H1 (cell line): ENCODE measurements at regions not wholly inside any gene's neighbourhood (a gene's known extent, or its start where the extent isn't known, plus 50 kb on each side); places are given as distances from the start of the nearest gene placed in this dataset.

Experiments used
- CTCF ChIA-PET: fragments of 300-600 bp; sonication (Branson Sonifier 250); formaldehyde crosslinking; loops from one replicate; lab custom pipeline; 2021; ENCODE audit not compliant: partially characterized antibody; lab: Charles Lee
- POLR2A ChIA-PET: fragments of 300-600 bp; sonication (Branson Sonifier 250); formaldehyde crosslinking; loops from one replicate; lab custom pipeline; 2021; ENCODE audit warnings: inconsistent platforms; ENCODE audit not compliant: partially characterized antibody; lab: Charles Lee
- DNase-seq, 2 experiments: peaks; one replicate each; pipeline versions ENCODE4 v3.0.0 to v3.0.0-alpha.2; 2010 to 2022; ENCODE audit warnings: low spot score in 2 of 2, low read depth in 1 of 2, mixed read lengths in 1 of 2
- FAIRE-seq: peaks from 2 replicates; lab custom pipeline; 2011; peaks lifted over from hg19 to GRCh38; lab: Jason Lieb, UNC
- H2AFZ ChIP-seq: 2 replicates; pipeline ENCODE4 v1.8.1; 2012; ENCODE audit warnings: low read length, inconsistent platforms
- H2AK5ac ChIP-seq: 2 replicates; pipeline ENCODE4 v1.6.1; 2013; ENCODE audit warnings: low read depth, low read length
- H2BK120ac ChIP-seq: replicated peaks from 2 replicates; pipeline ENCODE3; 2013; ENCODE audit warnings: low read depth, low read length, inconsistent platforms
- H2BK12ac ChIP-seq: 2 replicates; pipeline ENCODE4 v1.6.1; 2013; ENCODE audit warnings: low read depth, low read length
- H2BK15ac ChIP-seq: 2 replicates; pipeline ENCODE4 v1.6.1; 2013; ENCODE audit warnings: low read length
- H2BK20ac ChIP-seq: 2 replicates; pipeline ENCODE4 v1.6.1; 2013; ENCODE audit warnings: low read length
- H2BK5ac ChIP-seq: 2 replicates; pipeline ENCODE4 v1.6.1; 2013; ENCODE audit warnings: low read depth, low read length
- H3K14ac ChIP-seq: 2 replicates; pipeline ENCODE4 v1.6.1; 2013; ENCODE audit warnings: inconsistent platforms; ENCODE audit not compliant: insufficient read length
- H3K18ac ChIP-seq: 2 replicates; pipeline ENCODE4 v1.6.1; 2013; ENCODE audit warnings: low read length; ENCODE audit errors: extremely low read depth
- H3K23ac ChIP-seq: 2 replicates; pipeline ENCODE4 v1.6.1; 2013; ENCODE audit warnings: inconsistent platforms; ENCODE audit not compliant: insufficient read length
- H3K23me2 ChIP-seq: 2 replicates; pipeline ENCODE4 v1.6.1; 2013; ENCODE audit warnings: low read depth, low read length
- H3K27ac ChIP-seq: 2 replicates; pipeline ENCODE4 v1.6.1; 2011; ENCODE audit warnings: low read depth, low read length, inconsistent platforms
- H3K27me3 ChIP-seq, 4 experiments: replicated peaks in 1 of 4; 1 replicate in 1 of 4; 2 replicates in 3 of 4; pipeline versions ENCODE4 v1.6.1 to v1.8.1; 2011 to 2013; ENCODE audit warnings: low read length in 3 of 4, mild to moderate bottlenecking in 3 of 4, inconsistent platforms in 2 of 4, mixed read lengths in 2 of 4, moderate library complexity in 1 of 4; ENCODE audit not compliant: control insufficient read depth in 3 of 4, insufficient read depth in 3 of 4; ENCODE audit errors: extremely low read depth in 1 of 4
- H3K36me3 ChIP-seq, 4 experiments: 2 replicates each; pipeline versions ENCODE4 v1.6.1 to v1.8.1; 2011 to 2013; ENCODE audit warnings: mild to moderate bottlenecking in 4 of 4, low read length in 3 of 4, moderate library complexity in 2 of 4, control low read depth in 1 of 4, inconsistent platforms in 1 of 4; ENCODE audit not compliant: insufficient read depth in 4 of 4, control insufficient read depth in 2 of 4
- H3K4ac ChIP-seq: replicated peaks from 2 replicates; pipeline ENCODE3; 2013; ENCODE audit warnings: low read length, low read depth, mixed read lengths, inconsistent platforms; ENCODE audit not compliant: insufficient read length
- H3K4me1 ChIP-seq, 4 experiments: replicated peaks in 1 of 4; 1 replicate in 1 of 4; 2 replicates in 3 of 4; pipeline versions ENCODE4 v1.6.1 to v1.8.1; 2011 to 2013; ENCODE audit warnings: low read length in 3 of 4, inconsistent platforms in 2 of 4, mixed read lengths in 1 of 4; ENCODE audit not compliant: insufficient read depth in 4 of 4, control insufficient read depth in 3 of 4
- H3K4me2 ChIP-seq, 2 experiments: 2 replicates each; pipeline versions ENCODE4 v1.6.1 to v1.8.1; 2011 to 2013; ENCODE audit warnings: low read depth in 2 of 2, low read length in 2 of 2, control low read depth in 1 of 2, inconsistent platforms in 1 of 2, mild to moderate bottlenecking in 1 of 2; ENCODE audit not compliant: insufficient read depth in 1 of 2
- H3K4me3 ChIP-seq, 4 experiments: fragments of 200-600, 300-600 bp in 1 of 4; sonication (generic), shearing (Covaris generic), sonication (Bioruptor Twin) in 1 of 4; 2 replicates each; pipeline versions ENCODE4 v1.5.1 to v1.8.1; 2011 to 2016; ENCODE audit warnings: low read length in 4 of 4, low read depth in 3 of 4, control low read depth in 2 of 4, inconsistent platforms in 2 of 4, mild to moderate bottlenecking in 2 of 4, mixed read lengths in 1 of 4, moderate library complexity in 1 of 4; ENCODE audit not compliant: insufficient read depth in 2 of 4; ENCODE audit errors: extremely low read depth in 1 of 4
- H3K56ac ChIP-seq: replicated peaks from 2 replicates; pipeline ENCODE3; 2013; ENCODE audit warnings: low read depth, mild to moderate bottlenecking, mixed read lengths, low read length, inconsistent platforms; ENCODE audit not compliant: insufficient read length
- H3K79me1 ChIP-seq: 2 replicates; pipeline ENCODE4 v1.6.1; 2013; ENCODE audit warnings: low read depth, low read length, control low read depth
- H3K79me2 ChIP-seq, 2 experiments: 2 replicates each; pipeline versions ENCODE4 v1.6.1 to v1.8.1; 2012 to 2013; ENCODE audit warnings: low read length in 2 of 2, mild to moderate bottlenecking in 2 of 2, inconsistent platforms in 1 of 2; ENCODE audit not compliant: insufficient read depth in 2 of 2, control insufficient read depth in 1 of 2
- H3K9ac ChIP-seq, 4 experiments: replicated peaks in 1 of 4; 1 replicate in 1 of 4; 2 replicates in 3 of 4; pipeline versions ENCODE4 v1.6.1 to v1.8.1; 2011 to 2013; ENCODE audit warnings: low read depth in 3 of 4, low read length in 3 of 4, control low read depth in 2 of 4, mild to moderate bottlenecking in 2 of 4, moderate library complexity in 2 of 4, inconsistent platforms in 1 of 4; ENCODE audit errors: extremely low read depth in 1 of 4
- H3K9me3 ChIP-seq, 2 experiments: 2 replicates each; pipeline versions ENCODE4 v1.6.1 to v1.8.1; 2012 to 2013; ENCODE audit warnings: mild to moderate bottlenecking in 2 of 2, moderate library complexity in 2 of 2, control low read depth in 1 of 2, inconsistent platforms in 1 of 2, low read depth in 1 of 2, low read length in 1 of 2, mixed read lengths in 1 of 2; ENCODE audit not compliant: insufficient read depth in 2 of 2
- H4K20me1 ChIP-seq, 2 experiments: replicated peaks in 1 of 2; 2 replicates each; pipeline versions ENCODE3 to v1.8.1; 2011 to 2013; ENCODE audit warnings: inconsistent platforms in 2 of 2, low read length in 2 of 2, mild to moderate bottlenecking in 1 of 2; ENCODE audit not compliant: insufficient read depth in 2 of 2, control insufficient read depth in 1 of 2
- H4K5ac ChIP-seq: 2 replicates; pipeline ENCODE4 v1.6.1; 2013; ENCODE audit warnings: low read length, low read depth, mixed read lengths, inconsistent platforms; ENCODE audit not compliant: insufficient read length
- H4K8ac ChIP-seq: 2 replicates; pipeline ENCODE4 v1.8.0; 2013; ENCODE audit warnings: mild to moderate bottlenecking, moderate library complexity, low read length, inconsistent platforms; ENCODE audit not compliant: insufficient read depth; ENCODE audit errors: extremely low read depth
- H4K91ac ChIP-seq: replicated peaks from 2 replicates; pipeline ENCODE3; 2013; ENCODE audit warnings: low read length, mixed read lengths, inconsistent platforms; ENCODE audit not compliant: insufficient read length
- EP300 ChIP-seq, 2 experiments: IDR thresholded peaks; 1 replicate in 1 of 2; 2 replicates in 1 of 2; pipeline ENCODE4 v1.6.1; 2011 to 2012; ENCODE audit warnings: low read depth in 2 of 2, low read length in 2 of 2, mild to moderate bottlenecking in 2 of 2, borderline replicate concordance in 1 of 2, inconsistent platforms in 1 of 2, moderate library complexity in 1 of 2
- JUN ChIP-seq: IDR thresholded peaks from 2 replicates; pipeline ENCODE4 v1.6.1; 2011; ENCODE audit warnings: low read depth, mild to moderate bottlenecking, improper control_type of control experiment, low read length
- KDM4A ChIP-seq: IDR thresholded peaks from one replicate; pipeline ENCODE4 v1.7.1; 2012; ENCODE audit warnings: low read depth, mild to moderate bottlenecking, moderate library complexity, low read length, inconsistent platforms; ENCODE audit not compliant: severe bottlenecking
- RAD21 ChIP-seq, 2 experiments: IDR thresholded peaks in 1 of 2; conservative IDR thresholded peaks in 1 of 2; 2 replicates each; pipeline ENCODE4 v1.6.1; 2011; ENCODE audit warnings: low read depth in 2 of 2, low read length in 2 of 2, improper control_type of control experiment in 1 of 2, inconsistent platforms in 1 of 2, mild to moderate bottlenecking in 1 of 2, moderate library complexity in 1 of 2
- RBBP5 ChIP-seq: IDR thresholded peaks from 2 replicates; pipeline ENCODE4 v1.7.1; 2012; ENCODE audit warnings: low read depth, mild to moderate bottlenecking, inconsistent platforms, low read length, moderate library complexity, borderline replicate concordance
- SP1 ChIP-seq: IDR thresholded peaks from 2 replicates; pipeline ENCODE4 v1.6.1; 2011; ENCODE audit warnings: low read depth, low read length
- WGBS, 2 experiments: shearing (Covaris generic) in 1 of 2; methylation state at CpG; one replicate each; pipeline versions ENCODE4 v1.1.6 to v1.1.7; 2013 to 2015; ENCODE audit warnings: low lambda C conversion rate in 2 of 2, mixed read lengths in 2 of 2, inconsistent platforms in 1 of 2, low coverage in 1 of 2, missing lambda C conversion rate in 1 of 2; ENCODE audit not compliant: insufficient replicate concordance in 2 of 2, insufficient coverage in 1 of 2, insufficient read length in 1 of 2; ENCODE audit errors: extremely low coverage in 1 of 2, missing lambda C conversion rate in 1 of 2; 5-methylcytosine and 5-hydroxymethylcytosine counted together
- TF ChIP-seq, protein P1 (sequence below), 3 experiments: IDR thresholded peaks; 1 replicate in 2 of 3; 2 replicates in 1 of 3; pipeline versions ENCODE4 v1.5.1 to v1.6.1; 2011; ENCODE audit warnings: low read length in 3 of 3, mild to moderate bottlenecking in 3 of 3, inconsistent platforms in 2 of 3, low read depth in 1 of 3, moderate library complexity in 1 of 3; ENCODE audit not compliant: insufficient read depth in 1 of 3; ENCODE audit errors: control extremely low read depth in 1 of 3

DNA sequence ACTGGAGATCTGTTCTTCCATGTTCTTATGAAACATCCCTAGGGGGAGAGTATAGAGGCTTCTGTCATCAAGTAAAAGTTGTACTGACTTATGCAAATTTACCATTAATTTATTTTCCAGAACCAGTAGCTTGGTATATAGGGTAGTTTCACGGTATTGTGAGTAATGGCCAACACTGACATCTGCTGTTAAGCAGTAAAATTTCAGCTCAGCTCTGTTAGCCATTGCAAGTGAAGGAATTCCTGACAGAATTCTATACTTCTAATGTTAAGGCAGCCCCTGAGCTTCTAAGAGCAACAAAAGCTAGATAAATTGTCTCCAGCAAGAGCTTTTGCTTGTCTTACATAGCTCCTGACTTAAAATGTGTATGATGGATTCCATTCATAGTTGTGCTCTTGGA is 613.5 kb upstream of the C16orf82 start:
- Histone ChIP-seq H4K91ac (no peak overlapping the region), H3K18ac (no peak overlapping the region), H3K36me3 (no peaks in the 10 kb centered on the region), H3K4me2 (no peak overlapping the region), H2BK5ac (no peak overlapping the region), H2BK15ac (no peak overlapping the region), H3K4me1 (no peaks in the 10 kb centered on the region), H3K4ac (no peak overlapping the region), H2AFZ (no peak overlapping the region), H3K79me2 (no peaks in the 10 kb centered on the region), H3K14ac (no peak overlapping the region), H2BK12ac (no peak overlapping the region), H3K79me1 (no peaks in the 10 kb centered on the region), H3K9me3 (peaks cover 3 to 6% of the 10 kb centered on the region in 2 experiments; a peak in 2 of 4 replicates), H3K9ac (no peak overlapping the region), H3K27me3 (no peaks in the 10 kb centered on the region), H3K23ac (no peak overlapping the region), H2AK5ac (no peak overlapping the region), H3K27ac (no peak overlapping the region), H2BK120ac (no peak overlapping the region), H3K56ac (no peak overlapping the region), H4K8ac (no peak overlapping the region), H4K5ac (no peak overlapping the region), H2BK20ac (no peak overlapping the region), H3K4me3 (no peak overlapping the region), H3K23me2 (no peaks in the 10 kb centered on the region; the same call in 1 of the 2 replicates), H4K20me1 (no peaks in the 10 kb centered on the region)
- ChIA-PET CTCF (interaction anchor here (0.9 to 2.3 kb wide), 19 partner anchors 11 to 1114 kb away, joined by 3 to 9 read pairs (median 3); no protein-coding TSS in a partner anchor), POLR2A (no interaction called here)
- 79% methylated on average over 1 of the region's 1 CpG; no CpG with 5 or more reads in 1 of the 2 experiments for WGBS, 2 experiments
- no peak for FAIRE-seq
- TF ChIP-seq, protein P1, sequence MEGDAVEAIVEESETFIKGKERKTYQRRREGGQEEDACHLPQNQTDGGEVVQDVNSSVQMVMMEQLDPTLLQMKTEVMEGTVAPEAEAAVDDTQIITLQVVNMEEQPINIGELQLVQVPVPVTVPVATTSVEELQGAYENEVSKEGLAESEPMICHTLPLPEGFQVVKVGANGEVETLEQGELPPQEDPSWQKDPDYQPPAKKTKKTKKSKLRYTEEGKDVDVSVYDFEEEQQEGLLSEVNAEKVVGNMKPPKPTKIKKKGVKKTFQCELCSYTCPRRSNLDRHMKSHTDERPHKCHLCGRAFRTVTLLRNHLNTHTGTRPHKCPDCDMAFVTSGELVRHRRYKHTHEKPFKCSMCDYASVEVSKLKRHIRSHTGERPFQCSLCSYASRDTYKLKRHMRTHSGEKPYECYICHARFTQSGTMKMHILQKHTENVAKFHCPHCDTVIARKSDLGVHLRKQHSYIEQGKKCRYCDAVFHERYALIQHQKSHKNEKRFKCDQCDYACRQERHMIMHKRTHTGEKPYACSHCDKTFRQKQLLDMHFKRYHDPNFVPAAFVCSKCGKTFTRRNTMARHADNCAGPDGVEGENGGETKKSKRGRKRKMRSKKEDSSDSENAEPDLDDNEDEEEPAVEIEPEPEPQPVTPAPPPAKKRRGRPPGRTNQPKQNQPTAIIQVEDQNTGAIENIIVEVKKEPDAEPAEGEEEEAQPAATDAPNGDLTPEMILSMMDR (IDR thresholded peaks at IDR 0.05; ENCODE audit: control extremely low read depth in 1 of 3, insufficient read depth in 1 of 3, low read depth in 1 of 3, low read length in 3 of 3): peak in 2 of 3 experiments; percentile 38 to 44; a peak in 2 of 4 replicates
- TF ChIP-seq KDM4A: no peak
- TF ChIP-seq SP1: no peak
- peak; percentile 69 to 77 for TF ChIP-seq RAD21 (IDR thresholded peaks at IDR 0.05 in 1 of 2, conservative IDR thresholded peaks at IDR 0.05 in 1 of 2; ENCODE audit: low read depth in 2 of 2, low read length in 2 of 2)
- TF ChIP-seq EP300 (IDR thresholded peaks at IDR 0.05; ENCODE audit: borderline replicate concordance in 1 of 2, low read depth in 2 of 2, low read length in 2 of 2): no peak
- TF ChIP-seq RBBP5: no peak
- TF ChIP-seq JUN: no peak
- no peak for DNase-seq
